IMR-90 (cell line): ENCODE measurements at regions not wholly inside any gene's neighbourhood (a gene's known extent, or its start where the extent isn't known, plus 50 kb on each side); places are given as distances from the start of the nearest gene placed in this dataset.

Source experiments
- ATAC-seq: fragments of 200-7000 bp; cut with Tn5 transposase; 2 replicates; pipeline ENCODE4 v1.9.1; 2020; ENCODE audit warnings: low read depth, mild to moderate bottlenecking, moderate library complexity
- BruUV-seq: library from RNA; stranded (reverse); fragments of 400-500 nt; replicated peaks from 2 replicates; lab custom pipeline; 2021; lab: Mats Ljungman, UMichigan
- CTCF ChIA-PET: fragments of 300-600 bp; formaldehyde crosslinking; extraction: SDS; loops from one replicate; lab custom pipeline; 2021; ENCODE audit warnings: antibody characterized with exemption; lab: Yijun Ruan, JAX
- POLR2A ChIA-PET: fragments of 300-600 bp; sonication (Branson Sonifier 250); formaldehyde crosslinking; loops from one replicate; lab custom pipeline; 2022; ENCODE audit warnings: antibody characterized with exemption; ENCODE audit not compliant: unreplicated experiment; lab: Charles Lee
- DNase-seq: peaks from one replicate; pipeline ENCODE4 v3.0.0; 2013
- H2AFZ ChIP-seq: replicated peaks from 2 replicates; pipeline ENCODE3; 2013; ENCODE audit warnings: low read length, mild to moderate bottlenecking; ENCODE audit not compliant: poor library complexity
- H2AK5ac ChIP-seq: 2 replicates; pipeline ENCODE4 v1.6.1; 2013; ENCODE audit warnings: low read depth, low read length, inconsistent platforms
- H2AK9ac ChIP-seq: replicated peaks from 2 replicates; pipeline ENCODE3; 2013; ENCODE audit warnings: mild to moderate bottlenecking, low read depth, low read length, moderate library complexity; ENCODE audit not compliant: poor library complexity
- H2BK120ac ChIP-seq: 2 replicates; pipeline ENCODE4 v1.6.1; 2013; ENCODE audit warnings: low read depth, low read length, inconsistent platforms
- H2BK15ac ChIP-seq: 3 replicates; pipeline ENCODE4 v1.6.1; 2013; ENCODE audit warnings: low read depth, low read length, inconsistent platforms
- H2BK20ac ChIP-seq: 2 replicates; pipeline ENCODE4 v1.6.1; 2013; ENCODE audit warnings: low read depth, mild to moderate bottlenecking, inconsistent platforms, low read length, moderate library complexity
- H2BK5ac ChIP-seq: 2 replicates; pipeline ENCODE4 v1.6.1; 2013; ENCODE audit warnings: mild to moderate bottlenecking, low read depth, low read length, inconsistent platforms; ENCODE audit not compliant: poor library complexity, severe bottlenecking
- H3K14ac ChIP-seq: replicated peaks from 2 replicates; pipeline ENCODE4 v1.6.1; 2013; ENCODE audit warnings: low read depth, low read length, inconsistent platforms
- H3K18ac ChIP-seq: 2 replicates; pipeline ENCODE4 v1.6.1; 2013; ENCODE audit warnings: low read depth, low read length, control low read depth
- H3K23ac ChIP-seq: 2 replicates; pipeline ENCODE4 v1.6.1; 2013; ENCODE audit warnings: low read depth, low read length, inconsistent platforms
- H3K27ac ChIP-seq: 2 replicates; pipeline ENCODE4 v1.5.1; 2013; ENCODE audit warnings: mild to moderate bottlenecking, control low read depth, low read length; ENCODE audit not compliant: insufficient read depth
- H3K27me3 ChIP-seq: 2 replicates; pipeline ENCODE4 v1.6.1; 2013; ENCODE audit warnings: low read length; ENCODE audit not compliant: control insufficient read depth, insufficient read depth
- H3K36me3 ChIP-seq: 2 replicates; pipeline ENCODE4 v1.6.1; 2013; ENCODE audit warnings: low read length, mixed read lengths; ENCODE audit not compliant: control insufficient read depth, insufficient read depth
- H3K4ac ChIP-seq: 2 replicates; pipeline ENCODE4 v1.6.1; 2013; ENCODE audit warnings: low read depth, low read length, inconsistent platforms
- H3K4me1 ChIP-seq: 2 replicates; pipeline ENCODE4 v1.6.1; 2013; ENCODE audit warnings: low read length, mixed read lengths; ENCODE audit not compliant: control insufficient read depth, insufficient read depth
- H3K4me2 ChIP-seq: 2 replicates; pipeline ENCODE4 v1.6.1; 2013; ENCODE audit warnings: low read depth, mild to moderate bottlenecking, control low read depth, low read length, moderate library complexity
- H3K4me3 ChIP-seq: 2 replicates; pipeline ENCODE4 v1.5.1; 2013; ENCODE audit warnings: low read depth, mild to moderate bottlenecking, control low read depth, low read length, moderate library complexity; ENCODE audit not compliant: insufficient read depth
- H3K56ac ChIP-seq: 2 replicates; pipeline ENCODE4 v1.6.1; 2013; ENCODE audit warnings: low read length, inconsistent platforms; ENCODE audit not compliant: insufficient read depth; ENCODE audit errors: extremely low read depth
- H3K79me1 ChIP-seq, 2 experiments: 2 replicates each; pipeline ENCODE4 v1.6.1; 2013; ENCODE audit warnings: low read length in 2 of 2, inconsistent platforms in 1 of 2, low read depth in 1 of 2
- H3K9ac ChIP-seq: 2 replicates; pipeline ENCODE4 v1.6.1; 2013; ENCODE audit warnings: low read depth, low read length, control low read depth
- H3K9me1 ChIP-seq: 2 replicates; pipeline ENCODE4 v1.6.1; 2013; ENCODE audit warnings: low read length, inconsistent platforms; ENCODE audit not compliant: insufficient read depth
- H3K9me3 ChIP-seq: 2 replicates; pipeline ENCODE4 v1.6.1; 2013; ENCODE audit warnings: low read length; ENCODE audit not compliant: control insufficient read depth, insufficient read depth
- H4K20me1 ChIP-seq: 2 replicates; pipeline ENCODE4 v1.6.1; 2013; ENCODE audit warnings: low read length, inconsistent platforms; ENCODE audit not compliant: insufficient read depth
- H4K5ac ChIP-seq: 2 replicates; pipeline ENCODE4 v1.6.1; 2013; ENCODE audit warnings: mild to moderate bottlenecking, low read depth, low read length, control low read depth
- H4K8ac ChIP-seq, 2 experiments: 2 replicates each; pipeline ENCODE4 v1.6.1; 2013; ENCODE audit warnings: low read depth in 2 of 2, low read length in 2 of 2, control low read depth in 1 of 2, inconsistent platforms in 1 of 2
- H4K91ac ChIP-seq: 2 replicates; pipeline ENCODE4 v1.6.1; 2013; ENCODE audit warnings: low read depth, low read length, inconsistent platforms; ENCODE audit not compliant: insufficient read depth
- NFE2L2 ChIP-seq: fragments of 150-350 bp; IDR thresholded peaks from 2 replicates; pipeline ENCODE4 v1.6.1; 2016; ENCODE audit warnings: low read depth, mild to moderate bottlenecking, low read length
- RFX5 ChIP-seq: IDR thresholded peaks from 2 replicates; pipeline ENCODE4 v1.8.0; 2012; ENCODE audit warnings: low read depth, mild to moderate bottlenecking, low read length, moderate library complexity
- WGBS, 2 experiments: methylation state at CpG; one replicate each; pipeline versions ENCODE4 v1.1.5 to v1.1.7; 2013; ENCODE audit warnings: missing lambda C conversion rate in 2 of 2; ENCODE audit not compliant: insufficient read length in 1 of 2; ENCODE audit errors: extremely low coverage in 2 of 2; 5-methylcytosine and 5-hydroxymethylcytosine counted together
- dilution Hi-C: fragments of 300-500 bp; cut with HindIII; formaldehyde crosslinking; loops from one replicate; pipeline ENCODE4 v1.14.3; 2018; ENCODE audit warnings: low sequenced_read_pairs; ENCODE audit not compliant: unreplicated experiment
- in situ Hi-C: fragments of 300-500 bp; cut with MboI; formaldehyde crosslinking; loops from 3 replicates; pipeline ENCODE4 v1.14.3; 2019; ENCODE audit warnings: low sequenced_read_pairs, inconsistent platforms, mixed read lengths
- intact Hi-C: fragments of 100-400 bp; cut with micrococcal nuclease; formaldehyde crosslinking; loops from 2 replicates; pipeline ENCODE4 v1.10.0; 2022
- TF ChIP-seq, protein P1 (sequence below): fragments of 150-350 bp; IDR thresholded peaks from 2 replicates; pipeline ENCODE4 v1.6.1; 2016; ENCODE audit warnings: low read depth, mild to moderate bottlenecking, low read length, moderate library complexity, borderline replicate concordance
- TF ChIP-seq, protein P2 (sequence below): fragments of 150-350 bp; IDR thresholded peaks from 2 replicates; pipeline ENCODE4 v1.6.1; 2017; ENCODE audit warnings: mild to moderate bottlenecking, antibody characterized with exemption, low read length, low read depth

DNA sequence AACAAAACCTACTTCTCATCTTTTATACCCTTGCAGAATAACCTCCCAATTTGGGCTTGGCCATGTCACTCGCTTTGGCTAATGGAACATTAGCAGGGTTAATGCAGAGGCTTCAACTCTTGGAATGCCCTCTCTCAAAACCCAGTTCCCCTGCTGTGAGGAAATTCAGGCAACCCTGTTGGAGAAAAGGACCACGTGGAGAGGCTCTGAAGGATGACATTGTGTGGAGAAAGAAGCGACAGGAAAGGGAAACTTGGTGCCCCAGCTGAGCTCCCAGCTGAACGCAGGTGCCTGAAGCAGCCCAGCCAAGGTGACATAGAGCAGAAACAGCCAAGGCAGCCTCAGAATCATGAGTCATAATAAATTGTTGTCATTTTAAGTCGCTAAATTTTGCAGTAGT lies 214.2 kb upstream of the GHITM start:
- no peaks in the 10 kb centered on the region; the same call in 1 of the 2 replicates for H3K9me3 ChIP-seq
- H3K79me1 ChIP-seq, result no peaks in the 10 kb centered on the region
- ATAC-seq (no peak), DNase-seq (no peak)
- no peak overlapping the region for H2AK9ac ChIP-seq
- POLR2A ChIA-PET, result no interaction called here
- H4K5ac ChIP-seq, result no peak overlapping the region
- no peak overlapping the region for H3K23ac ChIP-seq
- no peak overlapping the region for H3K27ac ChIP-seq
- H3K4me2 ChIP-seq, result no peak overlapping the region
- no TSS peak for BruUV-seq
- dilution Hi-C loops, result no loop called here
- no peaks in the 10 kb centered on the region for H3K9me1 ChIP-seq
- H2BK5ac ChIP-seq, result no peak overlapping the region
- 0% methylated on average over 1 of the region's 5 CpGs; no CpG with 5 or more reads in 1 of the 2 experiments for WGBS, 2 experiments
- no peaks in the 10 kb centered on the region for H3K27me3 ChIP-seq
- H3K36me3 ChIP-seq, result no peaks in the 10 kb centered on the region
- no peak overlapping the region for H3K14ac ChIP-seq
- TF ChIP-seq RFX5, result no peak
- TF ChIP-seq, protein P1, sequence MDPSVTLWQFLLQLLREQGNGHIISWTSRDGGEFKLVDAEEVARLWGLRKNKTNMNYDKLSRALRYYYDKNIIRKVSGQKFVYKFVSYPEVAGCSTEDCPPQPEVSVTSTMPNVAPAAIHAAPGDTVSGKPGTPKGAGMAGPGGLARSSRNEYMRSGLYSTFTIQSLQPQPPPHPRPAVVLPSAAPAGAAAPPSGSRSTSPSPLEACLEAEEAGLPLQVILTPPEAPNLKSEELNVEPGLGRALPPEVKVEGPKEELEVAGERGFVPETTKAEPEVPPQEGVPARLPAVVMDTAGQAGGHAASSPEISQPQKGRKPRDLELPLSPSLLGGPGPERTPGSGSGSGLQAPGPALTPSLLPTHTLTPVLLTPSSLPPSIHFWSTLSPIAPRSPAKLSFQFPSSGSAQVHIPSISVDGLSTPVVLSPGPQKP, result no peak
- TF ChIP-seq, protein P2, sequence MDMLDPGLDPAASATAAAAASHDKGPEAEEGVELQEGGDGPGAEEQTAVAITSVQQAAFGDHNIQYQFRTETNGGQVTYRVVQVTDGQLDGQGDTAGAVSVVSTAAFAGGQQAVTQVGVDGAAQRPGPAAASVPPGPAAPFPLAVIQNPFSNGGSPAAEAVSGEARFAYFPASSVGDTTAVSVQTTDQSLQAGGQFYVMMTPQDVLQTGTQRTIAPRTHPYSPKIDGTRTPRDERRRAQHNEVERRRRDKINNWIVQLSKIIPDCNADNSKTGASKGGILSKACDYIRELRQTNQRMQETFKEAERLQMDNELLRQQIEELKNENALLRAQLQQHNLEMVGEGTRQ, result no peak
- no peak for TF ChIP-seq NFE2L2
- in situ Hi-C loops, result no loop called here
- no peaks in the 10 kb centered on the region for H4K20me1 ChIP-seq
- H2AK5ac ChIP-seq, result no peak overlapping the region
- H3K18ac ChIP-seq, result no peak overlapping the region
- H3K4me1 ChIP-seq, result no peaks in the 10 kb centered on the region
- CTCF ChIA-PET, result no interaction called here
- no peak overlapping the region for H3K4me3 ChIP-seq
- H3K4ac ChIP-seq, result no peak overlapping the region
- intact Hi-C loops, result no loop called here
- H4K8ac ChIP-seq, result no peak overlapping the region
- no peak overlapping the region for H2BK20ac ChIP-seq
- no peak overlapping the region for H2BK120ac ChIP-seq
- H3K56ac ChIP-seq, result no peak overlapping the region
- no peak overlapping the region for H2AFZ ChIP-seq
- H4K91ac ChIP-seq, result no peak overlapping the region
- no peak overlapping the region for H2BK15ac ChIP-seq
- no peak overlapping the region for H3K9ac ChIP-seq
